Activated CD4-positive, alpha-beta T cell treated with anti-CD3 and anti-CD28 coated beads, Interleukin-2, amount 50 U/mL, for 16 hours (primary cell): ENCODE measurements at regions not wholly inside any gene's neighbourhood (a gene's known extent, or its start where the extent isn't known, plus 50 kb on each side); places are given as distances from the start of the nearest gene placed in this dataset.

Experiments
- DNase-seq: peaks from one replicate; pipeline ENCODE4 v3.0.0-alpha.2; 2020

- no peak for DNase-seq
Observed at GRCh38 chr16:77668201-77668600, 54.1 kb upstream of the NUDT7 start.

GRCh38 chr16:77669057-77669456 lies 53.3 kb upstream of the NUDT7 start:
- DNase-seq = no peak
